ENCODE measurements at regions not wholly inside any gene's neighbourhood (a gene's known extent, or its start where the extent isn't known, plus 50 kb on each side); places are given as distances from the start of the nearest gene placed in this dataset.

DNA sequence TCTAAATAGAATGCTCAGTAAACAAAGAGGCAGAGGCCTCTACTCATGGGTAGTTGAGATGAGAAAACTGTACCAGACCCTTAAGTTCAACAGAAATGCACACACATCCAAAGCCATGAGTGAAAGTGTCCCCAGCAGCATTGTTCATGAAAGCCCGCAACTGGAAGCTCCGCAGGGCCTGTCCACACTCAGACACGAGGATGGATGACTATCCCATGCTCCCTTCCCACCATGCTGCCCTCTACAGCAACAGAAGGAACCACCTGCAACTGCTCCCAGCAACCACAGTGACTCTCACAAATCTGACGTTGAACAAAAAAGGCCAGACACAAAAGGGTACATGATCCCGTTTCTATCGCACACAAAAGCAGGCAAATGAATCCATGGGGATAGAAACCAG lies 76.9 kb upstream of the ANO1 start:
- no peak for TF ChIP-seq EZH2 (IDR thresholded peaks at IDR 0.05; ENCODE audit: borderline replicate concordance, low read length)
- TF ChIP-seq, protein P1, sequence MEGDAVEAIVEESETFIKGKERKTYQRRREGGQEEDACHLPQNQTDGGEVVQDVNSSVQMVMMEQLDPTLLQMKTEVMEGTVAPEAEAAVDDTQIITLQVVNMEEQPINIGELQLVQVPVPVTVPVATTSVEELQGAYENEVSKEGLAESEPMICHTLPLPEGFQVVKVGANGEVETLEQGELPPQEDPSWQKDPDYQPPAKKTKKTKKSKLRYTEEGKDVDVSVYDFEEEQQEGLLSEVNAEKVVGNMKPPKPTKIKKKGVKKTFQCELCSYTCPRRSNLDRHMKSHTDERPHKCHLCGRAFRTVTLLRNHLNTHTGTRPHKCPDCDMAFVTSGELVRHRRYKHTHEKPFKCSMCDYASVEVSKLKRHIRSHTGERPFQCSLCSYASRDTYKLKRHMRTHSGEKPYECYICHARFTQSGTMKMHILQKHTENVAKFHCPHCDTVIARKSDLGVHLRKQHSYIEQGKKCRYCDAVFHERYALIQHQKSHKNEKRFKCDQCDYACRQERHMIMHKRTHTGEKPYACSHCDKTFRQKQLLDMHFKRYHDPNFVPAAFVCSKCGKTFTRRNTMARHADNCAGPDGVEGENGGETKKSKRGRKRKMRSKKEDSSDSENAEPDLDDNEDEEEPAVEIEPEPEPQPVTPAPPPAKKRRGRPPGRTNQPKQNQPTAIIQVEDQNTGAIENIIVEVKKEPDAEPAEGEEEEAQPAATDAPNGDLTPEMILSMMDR (conservative IDR thresholded peaks at IDR 0.05 in 1 of 2, IDR thresholded peaks at IDR 0.05 in 1 of 2; ENCODE audit: extremely low read depth in 1 of 2, insufficient read depth in 1 of 2, low read depth in 1 of 2, low read length in 2 of 2): no peak

All from mammary epithelial cell (primary cell).